GM21576 (cell line): ENCODE measurements at regions not wholly inside any gene's neighbourhood (a gene's known extent, or its start where the extent isn't known, plus 50 kb on each side); places are given as distances from the start of the nearest gene placed in this dataset.

Experiments
- ATAC-seq: cut with Tn5 transposase; IDR thresholded peaks from one replicate; pipeline ENCODE4 v1.9.1; 2021; ENCODE audit warnings: mild to moderate bottlenecking, moderate library complexity; ENCODE audit not compliant: unreplicated experiment

DNA sequence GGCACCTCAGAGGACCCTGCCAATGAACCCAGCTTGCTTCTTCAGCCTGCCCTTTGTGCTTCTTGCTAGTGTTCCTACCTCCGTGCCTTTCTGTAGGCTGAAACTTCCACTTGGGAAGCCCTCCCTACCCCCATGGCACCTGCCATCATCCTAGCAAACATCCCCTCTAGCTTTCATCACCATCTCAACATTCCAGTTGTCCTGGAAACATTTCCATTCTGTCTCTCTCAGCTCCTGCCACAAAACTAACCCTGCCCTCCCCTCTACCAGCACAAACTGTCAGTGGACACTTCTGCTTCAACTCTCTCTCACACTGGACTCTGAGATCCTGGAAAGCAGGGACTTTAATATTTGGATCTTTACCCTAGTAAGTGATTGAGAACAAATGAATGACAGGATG is 525.8 kb upstream of the TENM4 start:
- no peak for ATAC-seq

DNA sequence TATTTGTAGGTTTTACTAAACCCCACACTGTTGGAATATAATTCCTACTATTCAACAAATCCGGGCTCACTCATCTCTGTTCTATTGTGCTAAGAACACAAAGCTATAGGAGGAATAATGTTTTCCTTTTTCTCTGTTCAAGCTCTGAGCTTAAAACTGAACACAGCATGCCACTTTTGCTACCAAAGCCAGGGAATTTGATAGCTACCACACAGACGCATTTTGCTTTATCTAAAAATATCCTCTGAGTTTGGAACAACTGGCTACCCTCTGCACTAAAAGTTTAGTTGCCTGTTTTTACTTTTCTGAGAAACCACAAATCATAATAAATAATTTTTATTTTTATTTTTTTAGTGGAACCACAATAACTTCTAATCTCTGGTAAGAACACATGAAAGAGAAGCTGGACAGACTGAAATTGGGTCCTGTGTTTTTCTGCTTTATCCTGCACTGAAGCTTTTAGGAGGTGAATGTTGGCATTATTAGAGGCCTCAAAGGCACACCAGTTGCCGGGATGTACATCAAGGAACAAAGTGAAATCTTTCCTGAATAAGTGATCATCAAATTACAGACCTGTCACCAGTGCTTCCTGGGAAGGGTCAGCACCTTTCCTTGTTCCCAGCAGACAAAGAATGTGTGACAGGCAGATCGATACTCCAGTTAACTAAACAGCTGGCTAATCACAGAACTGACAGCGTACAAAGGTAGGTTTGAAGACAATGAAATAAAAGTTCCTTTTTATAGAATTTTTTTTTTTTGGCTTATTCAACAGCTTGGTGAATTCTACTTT is 523.2 kb upstream of the TENM4 start:
- ATAC-seq: no peak

DNA sequence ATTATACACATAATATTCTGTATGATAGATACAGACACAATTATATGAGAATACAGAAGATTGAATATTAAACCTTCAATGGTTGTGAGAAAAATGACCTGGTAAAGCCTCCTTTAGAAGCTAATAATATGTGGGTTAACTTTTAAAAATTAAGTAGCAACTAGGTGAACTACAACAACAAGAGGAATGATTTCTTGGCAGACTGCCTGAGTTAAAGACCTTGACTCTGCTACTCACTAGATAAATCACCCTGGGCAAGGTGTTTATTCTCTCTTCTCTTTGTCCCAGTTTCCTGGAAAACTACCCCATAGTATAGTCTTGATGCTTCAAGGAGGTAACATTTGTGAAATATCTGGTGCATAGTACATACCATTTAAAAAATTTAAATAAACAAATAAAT is 519.6 kb upstream of the TENM4 start:
- ATAC-seq: no peak

DNA sequence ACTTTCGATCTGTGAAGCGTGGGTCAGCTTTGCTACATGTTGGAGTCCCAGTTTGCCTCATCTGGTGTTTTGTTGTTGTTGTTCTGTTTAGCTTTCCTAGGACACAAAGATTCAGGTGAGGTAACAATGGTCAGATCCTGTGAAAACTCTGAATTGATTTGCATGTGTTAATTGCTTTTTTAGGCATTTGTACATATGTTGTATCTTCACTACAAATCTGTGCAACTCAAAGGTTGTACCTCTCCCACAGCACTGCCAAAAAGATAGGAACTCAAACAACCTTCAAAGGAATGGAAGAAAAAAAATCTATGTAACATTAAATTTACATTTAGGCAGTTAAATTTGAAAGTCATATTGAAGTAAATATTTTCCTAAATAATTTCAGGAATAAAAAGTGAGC is 518.5 kb upstream of the TENM4 start:
- ATAC-seq: no peak

DNA sequence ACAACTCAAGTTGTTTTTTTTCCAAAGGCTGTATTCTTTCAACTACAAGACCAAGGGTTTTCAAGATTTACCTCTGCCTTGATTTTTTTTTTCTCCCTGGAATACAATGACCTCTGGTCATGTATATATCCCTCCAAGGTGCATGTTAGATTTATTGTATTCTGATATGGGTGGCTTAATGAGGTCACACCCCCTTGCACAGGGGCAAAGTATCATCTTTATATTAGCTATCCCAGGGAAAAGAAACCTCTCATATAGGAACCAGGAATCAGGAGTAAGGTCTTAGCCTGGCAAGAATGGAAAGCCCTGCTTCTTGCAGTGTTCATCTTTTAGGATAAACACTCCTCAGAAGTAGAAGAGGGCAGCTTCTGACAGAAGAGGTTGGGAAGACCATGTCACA is 516.9 kb upstream of the TENM4 start:
- no peak for ATAC-seq

DNA sequence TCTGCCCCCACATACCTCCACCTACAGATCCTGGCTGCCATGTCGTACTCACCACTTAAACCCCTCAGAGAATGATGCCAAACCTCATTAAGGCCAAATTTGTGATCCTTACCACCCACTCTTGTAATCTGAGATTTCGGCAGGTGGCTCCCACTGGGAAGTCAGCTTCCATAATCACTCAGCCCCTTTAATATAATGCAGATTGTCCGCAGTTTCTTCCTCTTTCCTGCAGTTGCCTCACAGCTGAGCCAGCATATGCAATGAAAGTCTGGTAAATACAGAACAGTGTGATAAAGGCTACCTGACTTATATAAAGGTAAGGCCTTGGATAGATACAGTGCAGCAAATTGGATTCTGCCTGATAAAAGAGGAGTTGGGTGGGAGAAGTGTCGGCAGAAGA is 515.2 kb upstream of the TENM4 start:
- no peak for ATAC-seq

DNA sequence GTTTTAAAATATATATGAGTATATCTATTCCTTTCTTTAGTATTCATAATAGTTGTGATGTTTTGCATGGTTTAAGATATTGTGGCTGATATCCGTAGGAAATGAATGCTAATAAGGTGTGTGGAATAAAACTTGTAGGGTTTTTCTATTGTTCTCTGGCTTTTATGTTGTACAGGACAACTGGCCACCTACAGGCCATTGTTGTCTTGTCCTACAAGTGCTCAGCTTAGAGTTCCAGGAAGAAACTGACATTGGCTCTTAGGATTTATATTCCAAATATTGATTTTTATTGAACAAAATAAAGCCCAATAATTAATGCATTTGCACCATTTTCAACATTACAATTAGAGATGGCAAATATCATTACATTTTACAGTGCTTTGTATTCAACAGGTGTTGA is 512.8 kb upstream of the TENM4 start:
- ATAC-seq: no peak

DNA sequence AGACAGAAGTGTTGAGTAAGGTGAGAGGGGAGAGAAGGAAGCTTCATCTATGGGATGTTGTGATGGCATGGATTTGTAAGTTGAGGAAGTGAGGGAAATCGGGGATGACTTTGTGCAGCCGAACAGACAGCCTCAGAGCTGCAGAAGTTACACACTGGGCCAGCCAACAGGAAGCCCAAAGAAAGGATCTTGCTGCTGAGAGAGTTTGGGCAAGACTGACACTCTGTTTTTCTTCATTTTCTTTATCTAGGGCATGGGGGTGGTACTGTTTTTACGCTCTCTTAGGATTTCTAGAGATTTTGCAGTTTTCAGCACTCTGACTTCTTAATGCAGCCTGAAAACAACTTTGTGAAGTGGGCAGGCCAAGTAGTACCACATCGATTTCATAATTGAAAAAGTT is 509.9 kb upstream of the TENM4 start:
- ATAC-seq: no peak

DNA sequence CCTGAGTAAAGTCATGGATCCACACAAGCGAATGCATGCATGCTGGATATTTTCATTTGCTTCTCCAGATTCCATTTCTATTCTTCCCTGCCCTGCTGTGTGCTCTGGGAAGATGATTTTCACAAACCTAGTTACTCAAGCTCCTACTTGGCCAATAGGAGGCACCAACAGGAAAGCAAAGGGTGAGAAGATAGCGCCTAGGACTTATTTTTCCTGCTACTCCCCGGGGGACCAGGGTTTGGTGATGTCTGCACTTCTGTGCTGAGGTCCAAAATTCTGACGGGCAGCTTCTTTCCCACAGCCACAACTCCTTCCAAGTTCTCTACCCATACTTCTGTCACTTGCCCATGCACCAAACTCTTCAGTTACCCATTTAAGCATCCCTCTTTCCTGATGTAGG is 509.3 kb upstream of the TENM4 start:
- no peak for ATAC-seq

DNA sequence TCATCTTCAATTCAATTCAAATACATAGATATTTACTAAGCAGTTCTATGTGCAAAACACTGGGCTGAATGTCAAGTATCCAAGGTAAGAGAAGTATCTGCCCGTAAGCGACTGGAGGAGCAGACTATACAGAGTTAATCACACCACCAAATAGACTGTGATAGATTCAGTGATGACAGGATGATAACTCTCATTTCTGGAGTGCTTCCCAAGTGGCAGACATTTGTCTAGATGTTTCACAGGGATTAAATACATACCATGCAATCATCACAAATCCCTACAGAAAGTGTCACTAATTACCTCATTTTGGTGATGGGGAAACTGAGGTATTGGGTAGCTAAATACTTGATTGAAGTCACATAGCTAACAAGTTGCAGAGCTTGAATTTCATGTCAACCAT is 508.7 kb upstream of the TENM4 start:
- no peak for ATAC-seq

DNA sequence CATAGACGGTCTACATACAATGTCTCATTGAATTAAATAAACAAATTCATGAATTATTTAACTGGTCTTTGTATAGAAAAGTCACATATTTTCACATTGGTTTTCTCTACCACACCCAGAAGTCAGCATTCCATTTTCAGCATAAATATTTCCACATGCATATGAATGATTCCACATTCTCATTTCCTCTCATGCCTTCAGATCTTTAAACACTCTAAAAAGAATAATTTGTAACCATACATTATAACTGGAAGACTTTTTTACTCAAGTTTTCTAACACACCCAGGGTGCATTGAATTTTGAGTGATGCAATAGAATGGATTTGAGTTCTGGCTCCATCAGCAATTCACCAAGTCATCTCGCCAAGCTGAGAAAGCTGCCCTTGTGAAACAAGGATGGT is 501.8 kb upstream of the TENM4 start:
- no peak for ATAC-seq

DNA sequence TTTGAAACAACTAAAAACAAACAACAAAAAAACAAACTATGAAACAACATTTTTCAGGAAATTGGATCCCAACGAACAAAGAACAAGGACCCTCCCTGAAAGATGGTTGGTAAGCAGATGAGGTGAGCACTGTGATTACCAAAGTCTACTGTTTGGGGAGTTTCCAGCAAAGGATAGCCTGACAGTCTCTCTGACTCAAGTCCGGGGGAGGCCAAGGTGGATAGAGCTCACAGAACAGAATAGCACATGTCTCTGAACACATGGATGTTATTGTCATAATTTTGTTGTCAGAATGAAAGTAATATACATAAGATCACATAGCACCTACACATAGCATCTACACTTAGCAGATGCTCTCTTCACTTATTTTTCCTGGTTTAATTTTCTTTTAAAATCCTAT is 501.3 kb upstream of the TENM4 start:
- ATAC-seq: no peak

DNA sequence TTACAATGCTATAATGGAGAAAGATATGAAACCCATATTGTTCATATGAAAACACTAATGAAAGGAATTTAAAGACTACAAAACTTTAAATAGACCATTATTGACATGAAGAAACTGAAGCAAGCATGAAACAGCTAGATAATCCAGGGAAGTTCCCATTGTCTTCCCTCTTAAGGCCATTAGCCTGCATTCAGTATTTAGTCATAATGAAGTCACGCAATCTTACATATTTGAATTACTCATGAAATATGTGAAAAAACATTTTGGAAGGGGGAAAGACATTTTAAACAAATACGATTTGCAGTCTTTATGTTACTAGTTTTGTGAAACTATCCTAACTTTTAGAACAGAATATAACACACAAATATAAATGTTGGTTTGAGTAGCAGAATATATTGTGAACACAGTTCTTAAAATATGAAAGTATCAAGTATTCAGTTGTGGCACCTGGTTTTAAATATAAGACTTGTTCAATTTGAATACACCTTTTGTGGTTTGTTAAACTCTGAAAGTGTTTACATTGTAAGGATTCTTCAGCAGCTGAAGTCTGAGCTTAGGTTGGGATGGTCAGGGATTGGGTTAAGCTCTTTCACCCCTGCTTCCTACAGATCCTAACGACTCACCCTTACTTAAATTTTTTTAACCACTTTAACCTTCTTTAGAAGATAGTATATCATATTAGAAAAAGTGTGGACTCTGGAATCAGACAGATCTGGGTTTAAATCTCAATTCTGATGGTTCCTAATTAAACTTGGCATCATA is 500.3 kb upstream of the TENM4 start:
- ATAC-seq: no peak

DNA sequence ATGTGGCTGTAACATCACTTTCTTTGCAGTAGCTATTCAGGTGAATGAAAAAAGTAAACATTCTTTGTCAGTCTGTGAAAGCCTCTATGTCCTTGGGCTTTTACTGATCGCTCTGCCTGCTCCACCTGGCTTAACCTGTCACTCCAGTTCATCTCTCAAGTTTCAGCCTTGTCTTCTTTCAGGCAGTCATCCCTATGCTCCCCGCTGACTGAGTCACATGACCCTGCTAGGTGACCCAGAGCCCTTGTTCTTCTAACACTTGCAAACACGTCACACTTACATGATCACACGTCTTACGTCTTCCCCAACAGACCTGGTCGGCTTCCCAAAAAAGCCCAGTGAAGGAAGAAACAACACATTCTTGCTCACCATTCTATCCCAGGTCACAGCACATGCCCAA is 499.3 kb upstream of the TENM4 start:
- no peak for ATAC-seq

DNA sequence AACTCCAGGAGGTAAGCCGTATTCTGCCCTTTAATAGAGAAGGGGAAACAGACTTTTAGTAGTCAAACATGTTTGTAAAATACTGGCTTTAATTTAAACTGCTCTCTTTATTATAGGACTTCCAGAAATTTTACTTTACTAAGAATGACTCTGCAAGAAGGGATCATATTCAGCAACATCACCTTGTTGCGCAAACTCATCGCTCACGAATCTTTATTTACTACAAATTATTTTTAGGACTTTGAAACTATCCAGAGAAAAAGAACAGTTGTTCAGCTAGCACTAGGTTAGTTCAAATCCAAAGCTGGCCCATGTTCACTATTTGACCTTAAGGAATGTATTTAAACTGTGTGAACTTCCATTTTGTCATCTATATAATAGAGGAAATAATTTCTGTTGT is 498.3 kb upstream of the TENM4 start:
- no peak for ATAC-seq

DNA sequence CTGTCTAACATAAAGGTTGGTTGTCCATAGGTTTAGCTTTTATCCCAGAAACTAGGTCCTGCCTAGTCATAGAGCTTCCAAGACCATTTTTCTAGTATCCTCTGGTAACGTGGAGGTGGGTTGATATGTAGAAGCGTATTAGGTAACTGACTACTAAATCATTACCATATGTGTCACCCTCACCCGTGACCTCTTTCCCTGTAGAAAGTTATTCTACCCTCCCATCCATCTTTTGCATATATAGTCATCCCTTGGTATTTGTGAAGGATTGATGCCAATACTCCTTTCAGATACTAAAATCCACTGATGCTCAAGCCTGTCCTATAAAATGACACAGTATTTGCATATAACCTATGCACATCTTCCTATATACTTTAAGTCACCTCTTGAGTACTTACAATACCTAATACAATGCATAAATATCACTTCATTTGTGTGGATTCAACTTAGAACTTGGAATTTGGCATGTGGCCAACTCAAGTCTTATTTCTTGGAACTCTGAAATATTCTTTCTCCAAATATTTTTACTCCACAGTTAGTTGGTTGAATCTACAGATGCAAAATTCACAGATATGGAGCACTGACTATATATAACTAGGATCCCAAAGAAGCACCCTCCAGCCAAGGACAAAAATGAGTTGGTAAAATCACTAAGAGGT is 497.0 kb upstream of the TENM4 start:
- no peak for ATAC-seq

DNA sequence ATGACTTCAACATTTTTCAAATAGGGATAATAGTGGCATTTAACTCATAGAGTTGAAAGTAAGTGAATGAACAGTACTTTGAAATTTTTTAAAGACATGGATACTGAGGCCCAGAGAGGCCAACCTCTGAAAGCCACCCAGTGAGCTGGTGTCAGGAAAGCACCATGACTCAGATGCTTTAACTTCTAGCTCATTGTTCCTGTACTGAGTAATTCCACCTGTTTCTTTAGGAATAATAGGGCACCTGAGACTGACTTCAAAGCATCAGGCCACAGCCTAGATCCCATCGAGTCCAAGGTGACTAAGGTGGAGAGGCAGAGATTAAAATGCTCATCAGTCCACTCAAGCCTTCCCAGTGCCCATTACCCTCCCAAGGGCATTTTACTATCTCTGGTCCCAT is 491.8 kb upstream of the TENM4 start:
- ATAC-seq: no peak

DNA sequence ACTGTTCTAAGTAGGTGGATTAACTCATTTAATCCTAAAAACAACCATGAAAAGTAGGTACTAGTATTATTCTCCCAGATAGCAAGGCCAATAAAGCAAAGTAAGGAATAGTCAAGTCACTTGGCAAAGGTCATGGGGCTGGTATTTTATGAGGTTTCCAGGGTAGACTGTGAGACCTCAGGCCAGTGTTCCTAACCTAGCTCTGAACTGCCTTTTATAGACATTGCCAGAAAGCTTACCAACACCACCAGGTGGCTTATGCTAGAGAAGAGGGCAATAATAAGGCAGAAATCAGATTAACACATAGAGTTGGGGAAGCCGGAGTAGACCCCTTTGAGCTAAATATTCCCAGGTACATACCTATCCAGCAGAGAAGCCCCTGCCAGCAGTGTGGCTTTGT is 490.9 kb upstream of the TENM4 start:
- no peak for ATAC-seq

DNA sequence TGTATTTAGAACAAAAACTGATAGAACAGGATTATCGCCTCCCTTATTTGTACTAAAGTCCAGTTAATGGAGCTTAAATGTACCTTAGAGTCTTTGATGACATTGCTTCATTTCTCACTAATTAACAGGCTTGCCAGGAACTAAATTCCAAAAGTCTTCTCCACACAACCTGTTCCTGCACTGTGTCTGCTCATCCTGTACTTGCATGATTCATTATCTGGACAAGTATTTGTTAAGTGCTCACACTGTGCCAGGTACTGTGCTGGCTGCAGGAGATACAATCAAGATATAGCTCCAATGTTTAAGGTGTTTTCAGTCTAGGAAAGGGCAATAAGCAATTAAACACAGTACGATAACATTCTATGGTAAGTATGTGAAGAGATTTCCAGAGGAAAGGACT is 485.9 kb upstream of the TENM4 start:
- no peak for ATAC-seq

DNA sequence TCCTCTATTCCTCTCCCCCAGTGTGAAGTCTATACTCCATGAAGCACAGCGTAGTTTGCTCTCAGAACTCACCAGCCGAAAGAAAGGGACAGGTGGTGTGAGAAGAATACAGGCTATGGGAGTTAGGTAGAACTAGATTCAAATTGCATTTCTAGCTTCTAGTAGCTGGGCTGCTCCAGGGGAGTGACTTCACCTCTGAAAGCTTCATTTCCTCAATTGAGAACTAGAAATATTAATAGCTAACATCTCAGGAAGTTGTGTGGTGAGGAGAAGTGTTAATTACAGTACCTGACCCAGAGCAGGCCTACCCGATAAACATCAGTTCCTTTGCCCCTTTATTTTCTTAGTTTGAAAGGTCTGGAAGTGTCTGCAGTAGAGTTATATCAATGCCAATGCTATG is 484.7 kb upstream of the TENM4 start:
- ATAC-seq: peak; percentile 52

DNA sequence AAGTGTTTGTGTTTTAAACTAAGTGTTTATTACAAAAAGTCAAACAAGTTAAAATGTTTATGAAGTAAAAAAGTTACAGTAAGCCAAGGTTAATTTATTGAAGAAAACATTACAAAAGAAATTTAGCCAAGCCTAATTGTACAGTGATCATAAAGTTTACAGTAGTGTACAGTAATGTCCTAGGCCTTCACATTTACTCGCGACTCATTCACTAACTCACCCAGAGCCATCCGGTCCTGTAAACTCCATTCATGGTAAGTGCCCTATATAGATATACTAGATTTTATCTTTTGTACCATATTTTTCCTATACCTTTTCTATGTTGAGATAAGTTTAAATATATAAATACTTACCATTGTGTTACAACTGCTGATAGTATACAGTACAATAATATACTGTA is 481.8 kb upstream of the TENM4 start:
- ATAC-seq: no peak

DNA sequence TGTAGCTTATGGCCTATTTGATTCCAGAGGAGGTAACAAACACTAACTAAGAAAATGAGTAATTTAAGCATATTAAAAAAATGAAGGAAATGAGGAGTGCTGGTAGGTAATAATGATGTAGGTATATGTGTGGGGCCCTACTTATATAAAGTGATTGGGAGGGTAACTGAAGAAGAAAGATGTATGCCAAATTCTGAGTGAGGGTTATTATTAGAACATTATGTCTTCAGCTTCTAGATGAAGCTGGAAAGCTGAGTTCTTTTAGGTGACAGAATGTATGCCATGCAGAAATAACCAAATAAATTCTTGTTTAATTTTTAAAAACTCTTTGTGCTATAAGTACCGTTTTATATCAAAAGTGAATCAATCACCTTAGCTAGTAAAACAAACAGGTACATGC is 479.6 kb upstream of the TENM4 start:
- ATAC-seq: no peak
